ENCODE measurements at regions not wholly inside any gene's neighbourhood (a gene's known extent, or its start where the extent isn't known, plus 50 kb on each side); places are given as distances from the start of the nearest gene placed in this dataset.

DNA sequence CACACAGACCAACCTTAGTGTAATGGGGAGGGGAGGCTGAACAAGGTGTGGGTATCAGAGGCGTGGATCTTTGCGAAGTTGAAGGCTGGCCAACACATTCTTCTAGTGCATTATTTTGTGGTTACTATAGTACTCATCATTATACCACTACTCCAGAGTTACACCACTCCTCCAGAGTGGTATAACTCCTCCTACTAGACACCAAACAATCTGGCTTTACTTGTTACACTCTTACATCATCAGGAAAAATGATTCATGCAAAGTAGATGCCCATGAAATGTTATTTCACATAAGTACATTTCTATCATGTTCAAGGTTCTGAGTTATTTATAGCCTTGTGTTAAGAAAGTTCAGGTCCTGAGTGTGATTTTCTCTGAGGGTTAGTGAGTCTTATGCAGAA lies 443.1 kb upstream of the OPRM1 start:
- Histone ChIP-seq H3K36me3 (replicated peaks) (no peaks in the 10 kb centered on the region), H3K27me3 (replicated peaks) (no peaks in the 10 kb centered on the region), H3K4me3 (ENCODE audit: low read depth, low read length) (no peak overlapping the region), H3K27ac (no peak overlapping the region)
- in situ Hi-C loops (cut with HindIII; ENCODE audit: low pct_ligation_motif_present, low sequenced_read_pairs), result no loop called here
- no peak for TF ChIP-seq CTCF (IDR thresholded peaks at IDR 0.05; ENCODE audit: low read depth, low read length, missing control alignments)
- peak; percentile 35 for DNase-seq

GRCh38 chr6:153594871-153595270 lies 444.2 kb upstream of the OPRM1 start:
- DNase-seq, result no peak
- in situ Hi-C loops (cut with HindIII; ENCODE audit: low pct_ligation_motif_present, low sequenced_read_pairs), result no loop called here

GRCh38 chr6:153591159-153591558 lies 447.9 kb upstream of the OPRM1 start:
- no peak for DNase-seq
- in situ Hi-C loops (cut with HindIII; ENCODE audit: low pct_ligation_motif_present, low sequenced_read_pairs), result no loop called here

More at GRCh38 chr6:153594871-153595270, 444.2 kb upstream of the OPRM1 start:
- no peak for TF ChIP-seq CTCF (IDR thresholded peaks at IDR 0.05; ENCODE audit: low read depth, low read length, missing control alignments)
- Histone ChIP-seq H3K27me3 (replicated peaks) (no peaks in the 10 kb centered on the region), H3K36me3 (replicated peaks) (no peaks in the 10 kb centered on the region), H3K4me3 (ENCODE audit: low read depth, low read length) (no peak overlapping the region), H3K27ac (no peak overlapping the region)

DNA sequence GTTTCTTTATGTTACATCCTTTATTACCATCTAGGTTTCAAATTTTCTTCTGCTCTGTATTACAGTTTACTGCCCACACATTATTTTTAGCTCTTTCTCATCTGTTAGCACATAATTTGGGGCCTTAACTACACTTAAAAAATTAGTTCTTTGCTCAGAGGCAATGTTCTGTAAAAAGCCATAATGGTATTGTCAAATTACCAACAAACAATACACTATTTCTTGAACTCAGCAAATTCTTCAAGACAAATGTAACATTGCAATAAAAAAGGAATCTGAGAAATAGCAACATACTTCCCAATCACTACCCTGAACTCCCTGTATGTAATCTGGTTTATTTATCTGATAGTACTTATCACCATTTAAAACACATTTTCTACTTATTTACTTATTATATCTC lies 448.6 kb upstream of the OPRM1 start:
- in situ Hi-C loops (cut with HindIII; ENCODE audit: low pct_ligation_motif_present, low sequenced_read_pairs), result no loop called here
- H3K4me3 ChIP-seq (ENCODE audit: low read depth, low read length), result no peak overlapping the region
- no peaks in the 10 kb centered on the region for H3K36me3 ChIP-seq (replicated peaks)
- TF ChIP-seq CTCF (IDR thresholded peaks at IDR 0.05; ENCODE audit: low read depth, low read length, missing control alignments), result no peak
- H3K27ac ChIP-seq, result no peak overlapping the region
- no peaks in the 10 kb centered on the region for H3K27me3 ChIP-seq (replicated peaks)
- no peak for DNase-seq

More at GRCh38 chr6:153591159-153591558, 447.9 kb upstream of the OPRM1 start:
- no peaks in the 10 kb centered on the region for H3K36me3 ChIP-seq (replicated peaks)
- no peak overlapping the region for H3K4me3 ChIP-seq (ENCODE audit: low read depth, low read length)
- no peaks in the 10 kb centered on the region for H3K27me3 ChIP-seq (replicated peaks)
- no peak for TF ChIP-seq CTCF (IDR thresholded peaks at IDR 0.05; ENCODE audit: low read depth, low read length, missing control alignments)
- no peak overlapping the region for H3K27ac ChIP-seq

- Histone ChIP-seq H3K36me3 (replicated peaks) (no peaks in the 10 kb centered on the region), H3K27me3 (replicated peaks) (no peaks in the 10 kb centered on the region), H3K4me3 (ENCODE audit: low read depth, low read length) (no peak overlapping the region), H3K27ac (no peak overlapping the region)
- in situ Hi-C loops (cut with HindIII; ENCODE audit: low pct_ligation_motif_present, low sequenced_read_pairs), result no loop called here
- no peak for DNase-seq
- TF ChIP-seq CTCF (IDR thresholded peaks at IDR 0.05; ENCODE audit: low read depth, low read length, missing control alignments), result no peak
Observed at GRCh38 chr6:153588330-153588729, 450.7 kb upstream of the OPRM1 start.

DNA sequence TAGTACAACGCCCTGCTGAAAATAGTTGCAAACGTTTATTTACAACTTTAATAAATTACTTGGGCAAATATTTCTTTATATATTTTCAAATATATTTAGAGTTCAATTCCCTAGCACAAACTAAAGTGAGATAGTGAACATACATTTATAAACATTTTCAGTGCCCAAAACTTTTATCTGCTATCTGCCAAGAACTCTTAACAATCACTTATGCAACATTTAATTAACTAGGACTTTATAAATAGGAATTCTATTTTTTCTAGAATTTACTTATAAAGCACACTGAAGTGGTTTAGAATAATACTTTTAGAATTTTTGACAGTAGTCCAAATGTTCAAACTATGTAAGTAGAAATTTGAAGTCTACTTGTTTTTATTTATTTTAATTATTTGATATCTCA lies 452.6 kb upstream of the RGS17 start:
- no peak for DNase-seq
- H3K27me3 ChIP-seq (replicated peaks), result no peaks in the 10 kb centered on the region
- in situ Hi-C loops (cut with HindIII; ENCODE audit: low pct_ligation_motif_present, low sequenced_read_pairs), result no loop called here
- no peak for TF ChIP-seq CTCF (IDR thresholded peaks at IDR 0.05; ENCODE audit: low read depth, low read length, missing control alignments)
- H3K36me3 ChIP-seq (replicated peaks), result no peaks in the 10 kb centered on the region
- H3K4me3 ChIP-seq (ENCODE audit: low read depth, low read length), result no peak overlapping the region
- H3K27ac ChIP-seq, result no peak overlapping the region
